GM12874 (cell line): ENCODE measurements at regions not wholly inside any gene's neighbourhood (a gene's known extent, or its start where the extent isn't known, plus 50 kb on each side); places are given as distances from the start of the nearest gene placed in this dataset.

Experiments used
- TF ChIP-seq, protein P1 (sequence below): IDR thresholded peaks from 2 replicates; pipeline ENCODE4 v1.5.1; 2011; ENCODE audit warnings: low read depth, mild to moderate bottlenecking, control low read depth, low read length, moderate library complexity; ENCODE audit not compliant: insufficient read depth

DNA sequence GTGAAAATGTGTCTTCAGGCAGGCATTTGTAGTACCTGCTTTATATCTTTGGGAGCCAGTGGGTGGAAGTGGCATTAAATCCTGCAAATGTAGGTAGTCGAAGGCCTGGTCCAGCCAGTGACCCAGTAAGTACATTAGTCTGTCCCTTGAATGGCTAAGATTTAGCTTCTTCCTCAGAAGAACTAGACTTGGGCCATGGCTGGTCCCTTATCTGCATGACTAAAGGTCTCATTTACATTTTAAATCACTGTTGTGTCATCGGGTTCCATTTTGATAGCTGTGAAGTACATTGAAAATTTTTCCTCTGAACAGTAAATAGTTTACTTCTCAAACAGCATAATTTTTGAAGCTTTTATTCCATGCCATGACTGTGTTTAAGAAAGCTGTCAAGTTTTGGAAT lies 438.4 kb upstream of the KLHL29 start:
- TF ChIP-seq, protein P1, sequence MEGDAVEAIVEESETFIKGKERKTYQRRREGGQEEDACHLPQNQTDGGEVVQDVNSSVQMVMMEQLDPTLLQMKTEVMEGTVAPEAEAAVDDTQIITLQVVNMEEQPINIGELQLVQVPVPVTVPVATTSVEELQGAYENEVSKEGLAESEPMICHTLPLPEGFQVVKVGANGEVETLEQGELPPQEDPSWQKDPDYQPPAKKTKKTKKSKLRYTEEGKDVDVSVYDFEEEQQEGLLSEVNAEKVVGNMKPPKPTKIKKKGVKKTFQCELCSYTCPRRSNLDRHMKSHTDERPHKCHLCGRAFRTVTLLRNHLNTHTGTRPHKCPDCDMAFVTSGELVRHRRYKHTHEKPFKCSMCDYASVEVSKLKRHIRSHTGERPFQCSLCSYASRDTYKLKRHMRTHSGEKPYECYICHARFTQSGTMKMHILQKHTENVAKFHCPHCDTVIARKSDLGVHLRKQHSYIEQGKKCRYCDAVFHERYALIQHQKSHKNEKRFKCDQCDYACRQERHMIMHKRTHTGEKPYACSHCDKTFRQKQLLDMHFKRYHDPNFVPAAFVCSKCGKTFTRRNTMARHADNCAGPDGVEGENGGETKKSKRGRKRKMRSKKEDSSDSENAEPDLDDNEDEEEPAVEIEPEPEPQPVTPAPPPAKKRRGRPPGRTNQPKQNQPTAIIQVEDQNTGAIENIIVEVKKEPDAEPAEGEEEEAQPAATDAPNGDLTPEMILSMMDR = no peak

DNA sequence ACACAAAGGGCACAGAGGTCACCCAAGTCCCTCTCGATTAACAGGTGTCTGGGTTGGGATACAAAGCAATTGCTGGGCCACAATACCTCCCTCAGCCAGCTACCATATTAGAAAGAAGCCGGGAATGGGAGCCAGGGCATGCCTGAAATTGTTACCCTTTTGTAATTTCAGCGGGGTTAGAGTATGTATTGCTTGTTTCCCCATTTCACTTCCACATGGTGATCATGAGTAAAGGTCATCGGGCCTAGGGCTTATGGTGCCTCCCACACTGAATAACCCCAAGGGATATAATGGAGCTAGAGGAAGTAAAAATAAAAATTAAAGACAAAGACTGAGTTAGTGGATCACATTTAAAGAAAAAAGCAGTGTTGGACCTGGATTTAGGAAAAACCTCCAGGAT lies 437.2 kb upstream of the KLHL29 start:
- TF ChIP-seq, protein P1 = no peak

DNA sequence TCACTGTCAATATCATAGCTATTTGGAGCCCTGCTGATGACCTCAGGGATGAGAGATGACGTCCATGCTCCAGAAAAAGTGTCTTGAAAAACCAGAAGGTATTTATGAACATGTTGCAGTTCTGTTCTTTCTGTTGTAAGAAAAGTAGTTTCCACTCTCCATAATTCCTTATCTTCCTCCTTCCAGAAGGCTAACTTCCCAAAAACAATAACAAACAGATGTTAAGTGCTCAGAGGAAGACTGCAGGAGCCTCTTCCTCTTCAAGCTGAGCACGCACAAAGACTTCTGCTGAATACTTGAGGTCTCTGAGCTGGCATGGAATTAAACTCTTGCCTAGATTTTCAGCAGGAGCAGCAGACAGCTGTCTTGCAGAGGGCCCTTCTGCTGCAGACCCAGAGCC lies 434.5 kb upstream of the KLHL29 start:
- TF ChIP-seq, protein P1 = no peak

DNA sequence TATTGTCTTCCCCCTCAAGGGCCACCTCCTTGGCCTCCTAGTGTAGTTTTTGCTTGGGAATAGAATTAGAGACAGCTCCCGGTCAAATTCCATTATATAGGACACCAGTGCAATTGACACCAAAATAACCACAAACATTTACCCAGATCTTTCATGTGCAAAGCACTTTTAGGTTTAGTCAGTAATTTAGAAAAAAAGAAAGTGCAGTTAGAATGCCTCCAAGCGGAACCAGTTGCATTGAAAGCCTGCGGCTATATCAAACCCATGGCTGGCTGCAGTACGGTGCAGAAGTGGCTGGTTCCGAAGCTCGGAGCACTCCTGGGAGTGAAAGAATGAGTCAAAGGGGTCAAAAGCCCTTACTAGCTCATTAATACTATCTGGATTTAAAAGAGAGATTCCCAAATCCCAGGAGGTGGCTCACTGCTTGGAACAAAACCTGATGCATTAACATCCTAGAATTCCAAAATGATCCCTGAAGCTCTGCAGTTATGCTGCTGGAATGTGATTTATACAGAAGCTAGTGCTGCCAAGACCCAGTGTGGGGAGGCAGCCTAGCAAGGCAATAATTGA lies 432.2 kb upstream of the KLHL29 start:
- TF ChIP-seq, protein P1 = no peak

DNA sequence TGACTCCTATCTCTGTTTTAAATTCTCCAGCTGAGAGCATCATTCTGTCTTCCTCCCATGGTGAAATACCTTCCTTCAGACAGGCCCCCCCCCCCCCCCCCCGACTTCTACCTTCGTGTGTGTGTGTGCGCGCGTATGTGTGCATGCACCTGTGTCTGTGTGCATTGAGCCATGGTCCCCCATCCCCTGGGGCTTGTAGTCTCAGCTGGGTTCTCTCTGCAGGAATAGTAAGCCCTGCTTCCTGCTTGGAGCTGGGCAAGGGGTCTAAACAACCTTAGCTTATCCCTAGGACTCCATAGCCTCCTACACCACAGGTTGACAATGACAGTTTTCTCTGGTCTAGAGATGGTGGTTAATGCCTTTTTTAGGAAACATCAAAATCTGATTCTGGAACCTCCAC lies 427.5 kb upstream of the KLHL29 start:
- TF ChIP-seq, protein P1 = no peak

DNA sequence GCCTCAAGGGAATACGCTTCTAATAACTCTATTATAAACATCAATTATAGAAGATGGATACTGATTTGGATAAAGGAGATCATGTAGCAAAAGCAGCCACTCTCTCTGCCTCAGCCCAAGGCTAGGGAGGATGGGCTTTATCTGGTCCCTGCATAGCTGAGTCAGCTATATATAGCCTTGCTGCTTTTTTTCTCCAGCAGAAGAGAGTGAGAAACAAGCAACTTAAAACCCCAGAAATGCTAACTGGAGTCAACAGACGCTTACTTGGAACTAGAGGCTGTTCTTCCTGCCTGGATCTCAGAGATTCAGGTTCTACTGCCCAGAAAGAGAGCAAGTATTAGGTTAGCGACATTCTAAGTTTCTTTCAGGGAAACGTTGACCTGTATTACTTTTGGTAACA lies 426.7 kb upstream of the KLHL29 start:
- TF ChIP-seq, protein P1 = no peak

DNA sequence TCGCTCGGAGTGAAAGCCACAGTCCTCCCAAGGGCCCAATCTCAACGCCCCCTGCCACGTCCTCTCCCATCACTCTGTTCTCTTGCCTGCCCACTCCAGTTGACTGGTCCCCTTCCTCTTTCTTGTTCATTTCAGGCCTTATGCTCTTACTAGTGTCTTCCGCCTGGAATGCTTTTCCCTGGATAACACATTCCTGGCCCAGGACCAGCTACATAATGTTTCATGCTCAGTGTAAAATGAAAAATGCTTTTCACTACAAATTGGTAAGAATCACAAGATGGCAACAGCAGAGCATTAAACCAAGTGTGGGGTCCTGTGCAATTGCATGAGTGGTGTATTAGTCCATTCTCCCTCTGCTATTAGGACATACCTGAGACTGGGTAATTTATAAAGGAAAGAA lies 417.2 kb upstream of the KLHL29 start:
- TF ChIP-seq, protein P1 = no peak

DNA sequence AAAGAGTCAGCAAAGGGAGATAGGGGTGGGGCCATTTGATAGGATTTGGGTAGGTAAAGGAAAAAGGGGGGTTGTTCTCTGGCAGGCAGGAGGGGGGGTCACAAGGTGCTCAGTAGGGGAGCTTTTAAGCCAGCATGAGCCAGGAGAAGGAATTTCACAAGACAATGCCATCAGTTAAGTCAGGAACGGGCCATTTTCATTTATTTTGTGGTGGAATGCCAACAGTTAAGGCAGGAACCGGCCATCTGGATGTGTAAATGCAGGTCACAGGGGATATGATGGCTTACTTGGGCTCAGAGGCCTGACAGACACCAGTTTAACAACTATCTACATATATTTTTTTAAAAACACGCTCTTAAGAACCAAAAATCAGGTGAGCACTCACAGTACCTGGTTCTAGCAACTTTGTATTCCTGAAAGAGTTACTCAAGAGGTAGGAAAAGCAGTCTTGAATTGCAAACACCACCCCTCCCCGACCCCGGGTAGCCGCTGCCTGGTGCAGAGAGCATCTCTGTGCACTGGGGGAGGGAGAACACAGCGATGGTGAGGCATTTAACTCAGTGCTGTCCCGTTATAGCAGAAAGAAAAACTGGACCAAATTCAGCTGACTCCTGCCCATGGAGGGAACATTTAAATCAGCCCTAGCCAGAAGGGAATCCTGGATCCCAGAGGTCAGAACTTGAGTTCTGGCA lies 414.5 kb upstream of the KLHL29 start:
- TF ChIP-seq, protein P1 = no peak
